AG09309 (cell line): ENCODE measurements at regions not wholly inside any gene's neighbourhood (a gene's known extent, or its start where the extent isn't known, plus 50 kb on each side); places are given as distances from the start of the nearest gene placed in this dataset.
"Not testable (repeated sequence)": the region's sequence is repeated elsewhere in the genome, so short reads cannot be mapped to it uniquely, and the experiment has no call there.

Experiments
- DNase-seq: peaks from one replicate; pipeline ENCODE4 v3.0.0-alpha.2; 2010; ENCODE audit warnings: low read depth
- H3K4me3 ChIP-seq: 2 replicates; pipeline ENCODE4 v1.5.1; 2011; ENCODE audit warnings: mild to moderate bottlenecking, low read depth, low read length, moderate library complexity; ENCODE audit not compliant: control insufficient read depth
- CTCF ChIP-seq: IDR thresholded peaks from 2 replicates; pipeline ENCODE4 v1.5.1; 2011; ENCODE audit warnings: mild to moderate bottlenecking, low read depth, low read length, inconsistent platforms; ENCODE audit not compliant: insufficient read depth, control insufficient read depth; ENCODE audit errors: missing control alignments

- DNase-seq = peak; percentile 52
- no peak overlapping the region for H3K4me3 ChIP-seq
- peak; percentile 74 for TF ChIP-seq CTCF
These were observed 77.6 kb upstream of the PRKD1 start for GRCh38 chr14:30005114-30005808.

GRCh38 chr14:30006695-30007094 is 79.0 kb upstream of the PRKD1 start:
- no peak for TF ChIP-seq CTCF
- DNase-seq = no peak
- no peak overlapping the region for H3K4me3 ChIP-seq

- no peak overlapping the region for H3K4me3 ChIP-seq
- DNase-seq = no peak
- no peak for TF ChIP-seq CTCF
These were observed 87.8 kb upstream of the PRKD1 start for GRCh38 chr14:30015489-30015888.

GRCh38 chr14:30016002-30016401 is 88.4 kb upstream of the PRKD1 start:
- DNase-seq = no peak
- no peak overlapping the region for H3K4me3 ChIP-seq
- no peak for TF ChIP-seq CTCF

GRCh38 chr14:30017370-30017993 is 89.8 kb upstream of the PRKD1 start:
- TF ChIP-seq CTCF = no peak
- DNase-seq = no peak
- no peak overlapping the region for H3K4me3 ChIP-seq

- H3K4me3 ChIP-seq = no peak overlapping the region
- TF ChIP-seq CTCF = no peak
- no peak for DNase-seq
These were observed 92.6 kb upstream of the PRKD1 start for GRCh38 chr14:30020271-30020670.

GRCh38 chr14:30020687-30021086 is 93.0 kb upstream of the PRKD1 start:
- no peak overlapping the region for H3K4me3 ChIP-seq
- DNase-seq = no peak
- no peak for TF ChIP-seq CTCF

- not testable (repeated sequence) for DNase-seq, H3K4me3 ChIP-seq
These were observed 95.7 kb upstream of the PRKD1 start for GRCh38 chr14:30023350-30023749.
